GM23338 (cell line): ENCODE measurements at regions not wholly inside any gene's neighbourhood (a gene's known extent, or its start where the extent isn't known, plus 50 kb on each side); places are given as distances from the start of the nearest gene placed in this dataset.

ENCODE experiments used
- EZH2 ChIP-seq: fragments of 200-600 bp; sonication (generic); IDR thresholded peaks from one replicate; pipeline ENCODE4 v1.8.0; 2017; ENCODE audit warnings: antibody characterized with exemption, mild to moderate bottlenecking, low read depth; ENCODE audit not compliant: unreplicated experiment
- NANOG ChIP-seq: IDR thresholded peaks from 2 replicates; pipeline ENCODE4 v1.6.1; 2016; ENCODE audit warnings: antibody characterized with exemption, borderline replicate concordance
- POLR2AphosphoS5 ChIP-seq: IDR thresholded peaks from 2 replicates; pipeline ENCODE4 v1.6.1; 2016; ENCODE audit warnings: antibody characterized with exemption, low read depth
- ZNF114 ChIP-seq: fragments of 250-450 bp; sonication (Bioruptor Pico); IDR thresholded peaks from 2 replicates; pipeline ENCODE4 v1.5.0; 2020; ENCODE audit warnings: mild to moderate bottlenecking, moderate library complexity
- TF ChIP-seq, protein P1 (sequence below): fragments of 250-450 bp; sonication (Bioruptor Pico); IDR thresholded peaks from 2 replicates; pipeline ENCODE4 v1.5.0; 2020; ENCODE audit warnings: mild to moderate bottlenecking, moderate library complexity
- TF ChIP-seq, protein P2 (sequence below): IDR thresholded peaks from one replicate; pipeline ENCODE4 v1.6.1; 2018; ENCODE audit warnings: antibody characterized with exemption; ENCODE audit not compliant: unreplicated experiment
- TF ChIP-seq, protein P3 (sequence below): IDR thresholded peaks from 2 replicates; pipeline ENCODE4 v1.6.1; 2016; ENCODE audit warnings: antibody characterized with exemption

DNA sequence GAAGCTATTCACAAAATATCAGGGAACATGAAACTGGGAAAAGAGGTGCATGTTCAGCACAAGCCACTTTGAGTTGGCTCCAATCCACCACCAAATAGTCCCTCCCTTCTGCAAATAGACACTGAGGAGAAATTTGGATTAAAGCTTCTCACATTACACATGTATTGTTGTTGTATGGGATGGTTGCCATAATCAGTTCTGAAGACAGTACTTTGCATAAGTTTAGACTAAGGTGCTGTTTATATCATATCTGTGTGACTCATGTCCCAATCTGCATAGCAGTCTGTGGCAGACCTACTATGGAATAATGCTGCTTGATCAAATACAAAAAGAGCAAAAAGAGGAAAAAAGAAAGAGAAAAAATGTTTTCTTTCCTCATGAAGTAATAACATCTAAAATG, 376.7 kb upstream of the DDI1 start (continued):
- TF ChIP-seq, protein P1, sequence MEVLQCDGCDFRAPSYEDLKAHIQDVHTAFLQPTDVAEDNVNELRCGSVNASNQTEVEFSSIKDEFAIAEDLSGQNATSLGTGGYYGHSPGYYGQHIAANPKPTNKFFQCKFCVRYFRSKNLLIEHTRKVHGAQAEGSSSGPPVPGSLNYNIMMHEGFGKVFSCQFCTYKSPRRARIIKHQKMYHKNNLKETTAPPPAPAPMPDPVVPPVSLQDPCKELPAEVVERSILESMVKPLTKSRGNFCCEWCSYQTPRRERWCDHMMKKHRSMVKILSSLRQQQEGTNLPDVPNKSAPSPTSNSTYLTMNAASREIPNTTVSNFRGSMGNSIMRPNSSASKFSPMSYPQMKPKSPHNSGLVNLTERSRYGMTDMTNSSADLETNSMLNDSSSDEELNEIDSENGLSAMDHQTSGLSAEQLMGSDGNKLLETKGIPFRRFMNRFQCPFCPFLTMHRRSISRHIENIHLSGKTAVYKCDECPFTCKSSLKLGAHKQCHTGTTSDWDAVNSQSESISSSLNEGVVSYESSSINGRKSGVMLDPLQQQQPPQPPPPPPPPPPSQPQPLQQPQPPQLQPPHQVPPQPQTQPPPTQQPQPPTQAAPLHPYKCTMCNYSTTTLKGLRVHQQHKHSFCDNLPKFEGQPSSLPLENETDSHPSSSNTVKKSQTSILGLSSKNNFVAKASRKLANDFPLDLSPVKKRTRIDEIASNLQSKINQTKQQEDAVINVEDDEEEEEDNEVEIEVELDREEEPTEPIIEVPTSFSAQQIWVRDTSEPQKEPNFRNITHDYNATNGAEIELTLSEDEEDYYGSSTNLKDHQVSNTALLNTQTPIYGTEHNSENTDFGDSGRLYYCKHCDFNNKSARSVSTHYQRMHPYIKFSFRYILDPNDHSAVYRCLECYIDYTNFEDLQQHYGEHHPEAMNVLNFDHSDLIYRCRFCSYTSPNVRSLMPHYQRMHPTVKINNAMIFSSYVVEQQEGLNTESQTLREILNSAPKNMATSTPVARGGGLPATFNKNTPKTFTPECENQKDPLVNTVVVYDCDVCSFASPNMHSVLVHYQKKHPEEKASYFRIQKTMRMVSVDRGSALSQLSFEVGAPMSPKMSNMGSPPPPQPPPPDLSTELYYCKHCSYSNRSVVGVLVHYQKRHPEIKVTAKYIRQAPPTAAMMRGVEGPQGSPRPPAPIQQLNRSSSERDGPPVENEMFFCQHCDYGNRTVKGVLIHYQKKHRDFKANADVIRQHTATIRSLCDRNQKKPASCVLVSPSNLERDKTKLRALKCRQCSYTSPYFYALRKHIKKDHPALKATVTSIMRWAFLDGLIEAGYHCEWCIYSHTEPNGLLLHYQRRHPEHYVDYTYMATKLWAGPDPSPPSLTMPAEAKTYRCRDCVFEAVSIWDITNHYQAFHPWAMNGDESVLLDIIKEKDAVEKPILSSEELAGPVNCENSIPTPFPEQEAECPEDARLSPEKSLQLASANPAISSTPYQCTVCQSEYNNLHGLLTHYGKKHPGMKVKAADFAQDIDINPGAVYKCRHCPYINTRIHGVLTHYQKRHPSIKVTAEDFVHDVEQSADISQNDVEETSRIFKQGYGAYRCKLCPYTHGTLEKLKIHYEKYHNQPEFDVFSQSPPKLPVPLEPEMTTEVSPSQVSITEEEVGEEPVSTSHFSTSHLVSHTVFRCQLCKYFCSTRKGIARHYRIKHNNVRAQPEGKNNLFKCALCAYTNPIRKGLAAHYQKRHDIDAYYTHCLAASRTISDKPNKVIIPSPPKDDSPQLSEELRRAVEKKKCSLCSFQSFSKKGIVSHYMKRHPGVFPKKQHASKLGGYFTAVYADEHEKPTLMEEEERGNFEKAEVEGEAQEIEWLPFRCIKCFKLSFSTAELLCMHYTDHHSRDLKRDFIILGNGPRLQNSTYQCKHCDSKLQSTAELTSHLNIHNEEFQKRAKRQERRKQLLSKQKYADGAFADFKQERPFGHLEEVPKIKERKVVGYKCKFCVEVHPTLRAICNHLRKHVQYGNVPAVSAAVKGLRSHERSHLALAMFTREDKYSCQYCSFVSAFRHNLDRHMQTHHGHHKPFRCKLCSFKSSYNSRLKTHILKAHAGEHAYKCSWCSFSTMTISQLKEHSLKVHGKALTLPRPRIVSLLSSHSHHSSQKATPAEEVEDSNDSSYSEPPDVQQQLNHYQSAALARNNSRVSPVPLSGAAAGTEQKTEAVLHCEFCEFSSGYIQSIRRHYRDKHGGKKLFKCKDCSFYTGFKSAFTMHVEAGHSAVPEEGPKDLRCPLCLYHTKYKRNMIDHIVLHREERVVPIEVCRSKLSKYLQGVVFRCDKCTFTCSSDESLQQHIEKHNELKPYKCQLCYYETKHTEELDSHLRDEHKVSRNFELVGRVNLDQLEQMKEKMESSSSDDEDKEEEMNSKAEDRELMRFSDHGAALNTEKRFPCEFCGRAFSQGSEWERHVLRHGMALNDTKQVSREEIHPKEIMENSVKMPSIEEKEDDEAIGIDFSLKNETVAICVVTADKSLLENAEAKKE (CRISPR knock-in tag) = no peak
- TF ChIP-seq, protein P2, sequence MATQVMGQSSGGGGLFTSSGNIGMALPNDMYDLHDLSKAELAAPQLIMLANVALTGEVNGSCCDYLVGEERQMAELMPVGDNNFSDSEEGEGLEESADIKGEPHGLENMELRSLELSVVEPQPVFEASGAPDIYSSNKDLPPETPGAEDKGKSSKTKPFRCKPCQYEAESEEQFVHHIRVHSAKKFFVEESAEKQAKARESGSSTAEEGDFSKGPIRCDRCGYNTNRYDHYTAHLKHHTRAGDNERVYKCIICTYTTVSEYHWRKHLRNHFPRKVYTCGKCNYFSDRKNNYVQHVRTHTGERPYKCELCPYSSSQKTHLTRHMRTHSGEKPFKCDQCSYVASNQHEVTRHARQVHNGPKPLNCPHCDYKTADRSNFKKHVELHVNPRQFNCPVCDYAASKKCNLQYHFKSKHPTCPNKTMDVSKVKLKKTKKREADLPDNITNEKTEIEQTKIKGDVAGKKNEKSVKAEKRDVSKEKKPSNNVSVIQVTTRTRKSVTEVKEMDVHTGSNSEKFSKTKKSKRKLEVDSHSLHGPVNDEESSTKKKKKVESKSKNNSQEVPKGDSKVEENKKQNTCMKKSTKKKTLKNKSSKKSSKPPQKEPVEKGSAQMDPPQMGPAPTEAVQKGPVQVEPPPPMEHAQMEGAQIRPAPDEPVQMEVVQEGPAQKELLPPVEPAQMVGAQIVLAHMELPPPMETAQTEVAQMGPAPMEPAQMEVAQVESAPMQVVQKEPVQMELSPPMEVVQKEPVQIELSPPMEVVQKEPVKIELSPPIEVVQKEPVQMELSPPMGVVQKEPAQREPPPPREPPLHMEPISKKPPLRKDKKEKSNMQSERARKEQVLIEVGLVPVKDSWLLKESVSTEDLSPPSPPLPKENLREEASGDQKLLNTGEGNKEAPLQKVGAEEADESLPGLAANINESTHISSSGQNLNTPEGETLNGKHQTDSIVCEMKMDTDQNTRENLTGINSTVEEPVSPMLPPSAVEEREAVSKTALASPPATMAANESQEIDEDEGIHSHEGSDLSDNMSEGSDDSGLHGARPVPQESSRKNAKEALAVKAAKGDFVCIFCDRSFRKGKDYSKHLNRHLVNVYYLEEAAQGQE = no peak
- TF ChIP-seq POLR2AphosphoS5 = no peak
- TF ChIP-seq EZH2 = no peak
- TF ChIP-seq NANOG = no peak
- no peak for TF ChIP-seq ZNF114 (CRISPR knock-in tag)
- TF ChIP-seq, protein P3, sequence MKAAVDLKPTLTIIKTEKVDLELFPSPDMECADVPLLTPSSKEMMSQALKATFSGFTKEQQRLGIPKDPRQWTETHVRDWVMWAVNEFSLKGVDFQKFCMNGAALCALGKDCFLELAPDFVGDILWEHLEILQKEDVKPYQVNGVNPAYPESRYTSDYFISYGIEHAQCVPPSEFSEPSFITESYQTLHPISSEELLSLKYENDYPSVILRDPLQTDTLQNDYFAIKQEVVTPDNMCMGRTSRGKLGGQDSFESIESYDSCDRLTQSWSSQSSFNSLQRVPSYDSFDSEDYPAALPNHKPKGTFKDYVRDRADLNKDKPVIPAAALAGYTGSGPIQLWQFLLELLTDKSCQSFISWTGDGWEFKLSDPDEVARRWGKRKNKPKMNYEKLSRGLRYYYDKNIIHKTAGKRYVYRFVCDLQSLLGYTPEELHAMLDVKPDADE = no peak
